ENCODE measurements at regions not wholly inside any gene's neighbourhood (a gene's known extent, or its start where the extent isn't known, plus 50 kb on each side); places are given as distances from the start of the nearest gene placed in this dataset.

GRCh38 chr10:61063901-61064300 lies 119.9 kb upstream of the RHOBTB1 start:
- ChIA-PET CTCF (no interaction called here), POLR2A (no interaction called here)
- no peak for TF ChIP-seq SP1 (IDR thresholded peaks at IDR 0.05)
- DNase-seq (ENCODE audit: extremely low spot score) = no peak

- TF ChIP-seq ELF4 (IDR thresholded peaks at IDR 0.05) = no peak
- no peak for TF ChIP-seq FOXA1 (IDR thresholded peaks at IDR 0.05)
- TF ChIP-seq L3MBTL2 (conservative IDR thresholded peaks at IDR 0.05) = no peak
- TF ChIP-seq HDGF (IDR thresholded peaks at IDR 0.05; ENCODE audit: borderline replicate concordance) = no peak
- TF ChIP-seq TARDBP (IDR thresholded peaks at IDR 0.05) = no peak
- TF ChIP-seq SP1 (IDR thresholded peaks at IDR 0.05) = no peak
- TF ChIP-seq ZNF384 (IDR thresholded peaks at IDR 0.05) = no peak
- TF ChIP-seq PKNOX1 (IDR thresholded peaks at IDR 0.05) = no peak
- no peak for TF ChIP-seq FOXK2 (IDR thresholded peaks at IDR 0.05)
- TF ChIP-seq SUZ12 (IDR thresholded peaks at IDR 0.05) = no peak
- no peak for TF ChIP-seq FOXM1 (IDR thresholded peaks at IDR 0.05; ENCODE audit: borderline replicate concordance)
- TF ChIP-seq NFRKB (IDR thresholded peaks at IDR 0.05) = no peak
- TF ChIP-seq LEF1 (IDR thresholded peaks at IDR 0.05; ENCODE audit: borderline replicate concordance) = no peak
- no peak for TF ChIP-seq ARNT (IDR thresholded peaks at IDR 0.05)
- no peak for TF ChIP-seq CTBP1 (IDR thresholded peaks at IDR 0.05; ENCODE audit: borderline replicate concordance)
- no peak for TF ChIP-seq BHLHE40 (IDR thresholded peaks at IDR 0.05; ENCODE audit: borderline replicate concordance)
- POLR2A ChIA-PET = no interaction called here
- CTCF ChIA-PET = interaction anchor here (0.7 kb wide), 1 partner anchor 544 kb away, joined by 3 read pairs; no protein-coding TSS in a partner anchor
- no peak for DNase-seq (ENCODE audit: extremely low spot score)
Measured at GRCh38 chr10:61063034-61063433, 119.0 kb upstream of the RHOBTB1 start.

- TF ChIP-seq SUZ12 (IDR thresholded peaks at IDR 0.05) (no peak), ELF4 (IDR thresholded peaks at IDR 0.05) (no peak), LEF1 (IDR thresholded peaks at IDR 0.05; ENCODE audit: borderline replicate concordance) (no peak), ARNT (IDR thresholded peaks at IDR 0.05) (no peak), L3MBTL2 (conservative IDR thresholded peaks at IDR 0.05) (no peak), BHLHE40 (IDR thresholded peaks at IDR 0.05; ENCODE audit: borderline replicate concordance) (no peak), FOXK2 (IDR thresholded peaks at IDR 0.05) (no peak), TARDBP (IDR thresholded peaks at IDR 0.05) (no peak), FOXA1 (IDR thresholded peaks at IDR 0.05) (no peak), FOXM1 (IDR thresholded peaks at IDR 0.05; ENCODE audit: borderline replicate concordance) (no peak), CTBP1 (IDR thresholded peaks at IDR 0.05; ENCODE audit: borderline replicate concordance) (no peak), HDGF (IDR thresholded peaks at IDR 0.05; ENCODE audit: borderline replicate concordance) (no peak), ZNF384 (IDR thresholded peaks at IDR 0.05) (no peak), PKNOX1 (IDR thresholded peaks at IDR 0.05) (no peak), NFRKB (IDR thresholded peaks at IDR 0.05) (no peak)
- CTCF ChIA-PET = no interaction called here
- DNase-seq (ENCODE audit: extremely low spot score) = no peak
- POLR2A ChIA-PET = no interaction called here
Measured at GRCh38 chr10:61061923-61062504, 118.0 kb upstream of the RHOBTB1 start.

- DNase-seq (ENCODE audit: extremely low spot score) = no peak
- POLR2A ChIA-PET = no interaction called here
- CTCF ChIA-PET = no interaction called here
- TF ChIP-seq LEF1 (IDR thresholded peaks at IDR 0.05; ENCODE audit: borderline replicate concordance) (no peak), BHLHE40 (IDR thresholded peaks at IDR 0.05; ENCODE audit: borderline replicate concordance) (no peak), L3MBTL2 (conservative IDR thresholded peaks at IDR 0.05) (no peak), ARNT (IDR thresholded peaks at IDR 0.05) (no peak), SUZ12 (IDR thresholded peaks at IDR 0.05) (no peak), ZNF384 (IDR thresholded peaks at IDR 0.05) (no peak), PKNOX1 (IDR thresholded peaks at IDR 0.05) (no peak), TARDBP (IDR thresholded peaks at IDR 0.05) (no peak), NFRKB (IDR thresholded peaks at IDR 0.05) (no peak), SP1 (IDR thresholded peaks at IDR 0.05) (no peak), ELF4 (IDR thresholded peaks at IDR 0.05) (no peak), FOXA1 (IDR thresholded peaks at IDR 0.05) (no peak), HDGF (IDR thresholded peaks at IDR 0.05; ENCODE audit: borderline replicate concordance) (no peak), FOXM1 (IDR thresholded peaks at IDR 0.05; ENCODE audit: borderline replicate concordance) (no peak), CTBP1 (IDR thresholded peaks at IDR 0.05; ENCODE audit: borderline replicate concordance) (no peak), FOXK2 (IDR thresholded peaks at IDR 0.05) (no peak)
Measured at GRCh38 chr10:61059636-61060035, 115.7 kb upstream of the RHOBTB1 start.

- CTCF ChIA-PET = no interaction called here
- POLR2A ChIA-PET = no interaction called here
- no peak for DNase-seq (ENCODE audit: extremely low spot score)
- no peak for TF ChIP-seq HDGF (IDR thresholded peaks at IDR 0.05; ENCODE audit: borderline replicate concordance)
- no peak for TF ChIP-seq BHLHE40 (IDR thresholded peaks at IDR 0.05; ENCODE audit: borderline replicate concordance)
Measured at GRCh38 chr10:61052469-61053205, 108.7 kb upstream of the RHOBTB1 start.

GRCh38 chr10:61051344-61051743 lies 107.4 kb upstream of the RHOBTB1 start:
- no peak for DNase-seq (ENCODE audit: extremely low spot score)
- ChIA-PET CTCF (no interaction called here), POLR2A (no interaction called here)
- TF ChIP-seq PKNOX1 (IDR thresholded peaks at IDR 0.05) = no peak
- no peak for TF ChIP-seq NFRKB (IDR thresholded peaks at IDR 0.05)
- no peak for TF ChIP-seq BHLHE40 (IDR thresholded peaks at IDR 0.05; ENCODE audit: borderline replicate concordance)
- no peak for TF ChIP-seq ARNT (IDR thresholded peaks at IDR 0.05)
- TF ChIP-seq HDGF (IDR thresholded peaks at IDR 0.05; ENCODE audit: borderline replicate concordance) = no peak
- TF ChIP-seq FOXM1 (IDR thresholded peaks at IDR 0.05; ENCODE audit: borderline replicate concordance) = no peak
- TF ChIP-seq L3MBTL2 (conservative IDR thresholded peaks at IDR 0.05) = no peak
- TF ChIP-seq LEF1 (IDR thresholded peaks at IDR 0.05; ENCODE audit: borderline replicate concordance) = no peak
- no peak for TF ChIP-seq CTBP1 (IDR thresholded peaks at IDR 0.05; ENCODE audit: borderline replicate concordance)
- no peak for TF ChIP-seq TARDBP (IDR thresholded peaks at IDR 0.05)
- no peak for TF ChIP-seq SUZ12 (IDR thresholded peaks at IDR 0.05)
